ENCODE measurements at regions not wholly inside any gene's neighbourhood (a gene's known extent, or its start where the extent isn't known, plus 50 kb on each side); places are given as distances from the start of the nearest gene placed in this dataset.

DNA sequence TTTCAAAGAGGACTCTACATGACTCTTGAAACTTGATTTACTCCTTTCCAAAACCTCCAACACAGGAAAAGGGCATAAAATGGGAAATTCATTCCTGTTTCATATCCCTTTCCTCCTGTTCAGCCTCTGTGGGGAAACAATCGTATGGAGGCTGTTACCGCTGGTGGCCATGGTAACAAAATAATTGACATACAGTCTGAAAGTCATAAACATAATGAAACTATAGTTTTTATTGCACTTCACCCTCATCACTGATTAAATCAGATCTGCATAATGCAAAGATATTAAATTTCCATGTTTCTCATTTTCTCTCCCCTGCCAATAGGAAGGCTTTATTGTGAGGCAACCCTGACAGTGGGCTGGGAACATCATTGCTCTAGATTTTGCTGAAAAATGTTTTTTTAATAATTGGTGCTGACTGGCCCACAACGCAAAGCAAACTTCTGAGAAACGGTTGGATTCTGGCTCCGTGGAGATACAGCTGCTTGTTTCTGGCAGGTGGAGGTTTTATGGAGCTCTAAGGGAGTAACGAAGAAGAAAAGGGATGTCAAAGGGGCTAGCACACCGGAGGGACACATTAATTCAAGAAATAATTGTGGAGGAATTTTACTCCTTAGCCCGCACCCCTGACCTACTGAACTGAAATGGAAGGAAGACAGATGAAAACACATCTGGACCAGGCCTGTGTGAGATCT is 154.2 kb upstream of the SHISA6 start:
- no peak for TF ChIP-seq POLR2A (IDR thresholded peaks at IDR 0.05)
- TF ChIP-seq, protein P1, sequence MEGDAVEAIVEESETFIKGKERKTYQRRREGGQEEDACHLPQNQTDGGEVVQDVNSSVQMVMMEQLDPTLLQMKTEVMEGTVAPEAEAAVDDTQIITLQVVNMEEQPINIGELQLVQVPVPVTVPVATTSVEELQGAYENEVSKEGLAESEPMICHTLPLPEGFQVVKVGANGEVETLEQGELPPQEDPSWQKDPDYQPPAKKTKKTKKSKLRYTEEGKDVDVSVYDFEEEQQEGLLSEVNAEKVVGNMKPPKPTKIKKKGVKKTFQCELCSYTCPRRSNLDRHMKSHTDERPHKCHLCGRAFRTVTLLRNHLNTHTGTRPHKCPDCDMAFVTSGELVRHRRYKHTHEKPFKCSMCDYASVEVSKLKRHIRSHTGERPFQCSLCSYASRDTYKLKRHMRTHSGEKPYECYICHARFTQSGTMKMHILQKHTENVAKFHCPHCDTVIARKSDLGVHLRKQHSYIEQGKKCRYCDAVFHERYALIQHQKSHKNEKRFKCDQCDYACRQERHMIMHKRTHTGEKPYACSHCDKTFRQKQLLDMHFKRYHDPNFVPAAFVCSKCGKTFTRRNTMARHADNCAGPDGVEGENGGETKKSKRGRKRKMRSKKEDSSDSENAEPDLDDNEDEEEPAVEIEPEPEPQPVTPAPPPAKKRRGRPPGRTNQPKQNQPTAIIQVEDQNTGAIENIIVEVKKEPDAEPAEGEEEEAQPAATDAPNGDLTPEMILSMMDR (IDR thresholded peaks at IDR 0.05 in 8 of 11, conservative IDR thresholded peaks at IDR 0.05 in 3 of 11): no peak
- TF ChIP-seq POLR2AphosphoS5 (IDR thresholded peaks at IDR 0.05): no peak
- 80 to 86% (median 83%) methylated on average over 8 of the region's 8 CpGs for WGBS, 5 donors
- no peaks in the 10 kb centered on the region for H3K9me3 ChIP-seq
- intact Hi-C loops (cut with DNase I; ENCODE audit: low total_unique reads): no loop called here
- H3K4me1 ChIP-seq: no peaks in the 10 kb centered on the region
- H3K27me3 ChIP-seq (replicated peaks in 1 of 7): no peaks in the 10 kb centered on the region
- H3K27ac ChIP-seq: no peak overlapping the region
- no peaks in the 10 kb centered on the region for H3K36me3 ChIP-seq
- no peak for DNase-seq
- H3K4me3 ChIP-seq: no peak overlapping the region

GRCh38 chr17:11082559-11082958 is 158.5 kb upstream of the SHISA6 start:
- intact Hi-C loops (cut with DNase I; ENCODE audit: low total_unique reads): no loop called here
- DNase-seq: no peak
- no peak overlapping the region for H3K4me3 ChIP-seq
- H3K9me3 ChIP-seq: no peaks in the 10 kb centered on the region
- no peaks in the 10 kb centered on the region for H3K4me1 ChIP-seq
- TF ChIP-seq, protein P1 (IDR thresholded peaks at IDR 0.05 in 8 of 11, conservative IDR thresholded peaks at IDR 0.05 in 3 of 11): no peak
- TF ChIP-seq POLR2A (IDR thresholded peaks at IDR 0.05) (no peak), POLR2AphosphoS5 (IDR thresholded peaks at IDR 0.05) (no peak)
- H3K27me3 ChIP-seq (replicated peaks in 1 of 7): no peaks in the 10 kb centered on the region
- H3K27ac ChIP-seq: no peak overlapping the region
- no peaks in the 10 kb centered on the region for H3K36me3 ChIP-seq

DNA sequence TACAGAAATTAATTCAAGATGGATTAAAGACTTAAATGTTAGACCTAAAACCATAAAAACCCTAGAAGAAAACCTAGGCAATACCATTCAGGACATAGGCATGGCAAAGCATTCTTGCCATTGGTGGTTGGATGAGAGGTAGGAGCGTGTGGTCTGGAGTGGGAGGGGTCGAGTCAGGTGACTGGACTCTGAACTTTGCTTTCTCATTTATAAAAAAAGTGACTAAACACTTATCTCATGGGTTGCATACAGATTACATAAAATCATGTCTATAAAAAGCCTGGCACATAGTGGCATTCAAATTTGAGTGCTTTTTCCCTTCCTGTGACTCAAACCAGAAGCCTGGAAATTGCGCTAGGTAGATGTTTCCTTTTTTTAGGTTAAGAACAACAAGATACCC is 159.7 kb upstream of the SHISA6 start:
- DNase-seq: no peak
- no peaks in the 10 kb centered on the region for H3K4me1 ChIP-seq
- intact Hi-C loops (cut with DNase I; ENCODE audit: low total_unique reads): no loop called here
- 52 to 79% (median 72%) methylated on average over 3 of the region's 3 CpGs for WGBS, 5 donors
- H3K9me3 ChIP-seq: no peaks in the 10 kb centered on the region
- H3K36me3 ChIP-seq: no peaks in the 10 kb centered on the region
- H3K27ac ChIP-seq: no peak overlapping the region
- H3K27me3 ChIP-seq (replicated peaks in 1 of 7): no peaks in the 10 kb centered on the region
- H3K4me3 ChIP-seq: no peak overlapping the region
- no peak for TF ChIP-seq POLR2A (IDR thresholded peaks at IDR 0.05)
- TF ChIP-seq, protein P1 (IDR thresholded peaks at IDR 0.05 in 8 of 11, conservative IDR thresholded peaks at IDR 0.05 in 3 of 11): no peak

- no peaks in the 10 kb centered on the region for H3K36me3 ChIP-seq
- TF ChIP-seq POLR2AphosphoS5 (IDR thresholded peaks at IDR 0.05) (no peak), POLR2A (IDR thresholded peaks at IDR 0.05) (no peak)
- TF ChIP-seq, protein P1 (IDR thresholded peaks at IDR 0.05 in 8 of 11, conservative IDR thresholded peaks at IDR 0.05 in 3 of 11): no peak
- intact Hi-C loops (cut with DNase I; ENCODE audit: low total_unique reads): no loop called here
- 86 to 96% (median 91%) methylated on average over 1 of the region's 1 CpG for WGBS, 5 donors
- H3K4me3 ChIP-seq: no peak overlapping the region
- H3K9me3 ChIP-seq: peaks cover 0 to 2% (median 0%) of the 10 kb centered on the region in 8 donors
- DNase-seq: no peak
- H3K27me3 ChIP-seq (replicated peaks in 1 of 7): peaks cover 0 to 3% (median 0%) of the 10 kb centered on the region in 7 donors
- H3K27ac ChIP-seq: no peak overlapping the region
- no peaks in the 10 kb centered on the region for H3K4me1 ChIP-seq
Measured at GRCh38 chr17:11077673-11078072, 163.3 kb upstream of the SHISA6 start.

All from spleen (tissue), 11 donors.